Large intestine (tissue), 3 donors: ENCODE measurements at regions not wholly inside any gene's neighbourhood (a gene's known extent, or its start where the extent isn't known, plus 50 kb on each side); places are given as distances from the start of the nearest gene placed in this dataset.

ENCODE experiments used
- DNase-seq, 2 donors: peaks; one replicate each; pipeline versions ENCODE4 v3.0.0 to v3.0.0-alpha.2; 2013
- H3K27ac ChIP-seq: one replicate; pipeline ENCODE4 v1.5.1; 2013; ENCODE audit warnings: low read length
- H3K27me3 ChIP-seq: 2 replicates; pipeline ENCODE4 v1.6.1; 2013; ENCODE audit warnings: low read length; ENCODE audit not compliant: control insufficient read depth, insufficient read depth
- H3K36me3 ChIP-seq: 2 replicates; pipeline ENCODE4 v1.6.1; 2013; ENCODE audit warnings: low read length; ENCODE audit not compliant: control insufficient read depth, insufficient read depth
- H3K4me1 ChIP-seq: one replicate; pipeline ENCODE4 v1.6.1; 2013; ENCODE audit warnings: low read length; ENCODE audit not compliant: control insufficient read depth, insufficient read depth
- H3K4me3 ChIP-seq: one replicate; pipeline ENCODE4 v1.5.1; 2013; ENCODE audit warnings: low read length
- H3K9me3 ChIP-seq: one replicate; pipeline ENCODE4 v1.6.1; 2013; ENCODE audit warnings: mild to moderate bottlenecking, low read depth, low read length, moderate library complexity; ENCODE audit not compliant: control insufficient read depth
- WGBS: methylation state at CpG from one replicate; pipeline ENCODE4 v1.1.5; 2013; ENCODE audit warnings: low lambda C conversion rate; ENCODE audit not compliant: insufficient coverage; 5-methylcytosine and 5-hydroxymethylcytosine counted together

- Histone ChIP-seq H3K36me3 (no peaks in the 10 kb centered on the region), H3K4me3 (no peak overlapping the region), H3K27me3 (no peaks in the 10 kb centered on the region), H3K27ac (no peak overlapping the region), H3K9me3 (peaks cover 7% of the 10 kb centered on the region), H3K4me1 (no peaks in the 10 kb centered on the region)
- no peak for DNase-seq
- 90% methylated on average over 2 of the region's 5 CpGs for WGBS
Measured at GRCh38 chr3:124303305-124303910, 311.5 kb upstream of the ROPN1 start.

- H3K4me3 ChIP-seq, result no peak overlapping the region
- no peaks in the 10 kb centered on the region for H3K27me3 ChIP-seq
- no peaks in the 10 kb centered on the region for H3K4me1 ChIP-seq
- DNase-seq, result no peak
- no peak overlapping the region for H3K27ac ChIP-seq
- peaks cover 7% of the 10 kb centered on the region for H3K9me3 ChIP-seq
- no peaks in the 10 kb centered on the region for H3K36me3 ChIP-seq
Measured at GRCh38 chr3:124306665-124307064, 314.7 kb upstream of the ROPN1 start.

- no CpG with 5 or more reads among the region's 3 CpGs for WGBS
- Histone ChIP-seq H3K36me3 (no peaks in the 10 kb centered on the region), H3K27ac (no peak overlapping the region), H3K4me3 (no peak overlapping the region), H3K27me3 (no peaks in the 10 kb centered on the region), H3K9me3 (no peaks in the 10 kb centered on the region), H3K4me1 (no peaks in the 10 kb centered on the region)
- peak in 1 of 2 donors; percentile 22 for DNase-seq
Measured at GRCh38 chr3:124313621-124314020, 321.7 kb upstream of the ROPN1 start.

GRCh38 chr3:124315215-124316033 is 323.5 kb upstream of the ROPN1 start:
- Histone ChIP-seq H3K27me3 (no peaks in the 10 kb centered on the region), H3K9me3 (no peaks in the 10 kb centered on the region), H3K4me3 (no peak overlapping the region), H3K27ac (no peak overlapping the region), H3K4me1 (no peaks in the 10 kb centered on the region), H3K36me3 (no peaks in the 10 kb centered on the region)
- DNase-seq, result no peak
- 56% methylated on average over 4 of the region's 9 CpGs for WGBS

- DNase-seq, result no peak
- Histone ChIP-seq H3K27ac (no peak overlapping the region), H3K36me3 (no peaks in the 10 kb centered on the region), H3K4me3 (no peak overlapping the region), H3K9me3 (no peaks in the 10 kb centered on the region), H3K4me1 (no peaks in the 10 kb centered on the region), H3K27me3 (no peaks in the 10 kb centered on the region)
- WGBS, result no CpG with 5 or more reads among the region's 5 CpGs
Measured at GRCh38 chr3:124316034-124316287, 324.0 kb upstream of the ROPN1 start.

GRCh38 chr3:124318014-124318413 is 326.1 kb upstream of the ROPN1 start:
- no peaks in the 10 kb centered on the region for H3K27me3 ChIP-seq
- H3K4me3 ChIP-seq, result no peak overlapping the region
- no peaks in the 10 kb centered on the region for H3K4me1 ChIP-seq
- WGBS, result no CpG with 5 or more reads among the region's 3 CpGs
- no peak overlapping the region for H3K27ac ChIP-seq
- no peak for DNase-seq
- no peaks in the 10 kb centered on the region for H3K36me3 ChIP-seq
- H3K9me3 ChIP-seq, result no peaks in the 10 kb centered on the region

- no CpG with 5 or more reads among the region's 3 CpGs for WGBS
- H3K9me3 ChIP-seq, result no peaks in the 10 kb centered on the region
- H3K27me3 ChIP-seq, result no peaks in the 10 kb centered on the region
- H3K4me1 ChIP-seq, result no peaks in the 10 kb centered on the region
- H3K36me3 ChIP-seq, result no peaks in the 10 kb centered on the region
- no peak for DNase-seq
- H3K4me3 ChIP-seq, result no peak overlapping the region
- no peak overlapping the region for H3K27ac ChIP-seq
Measured at GRCh38 chr3:124318656-124319055, 326.7 kb upstream of the ROPN1 start.

GRCh38 chr3:124320976-124321375 is 329.1 kb upstream of the ROPN1 start:
- no peaks in the 10 kb centered on the region for H3K4me1 ChIP-seq
- DNase-seq, result no peak
- no peak overlapping the region for H3K27ac ChIP-seq
- no peak overlapping the region for H3K4me3 ChIP-seq
- H3K36me3 ChIP-seq, result no peaks in the 10 kb centered on the region
- H3K9me3 ChIP-seq, result no peaks in the 10 kb centered on the region
- no peaks in the 10 kb centered on the region for H3K27me3 ChIP-seq

- no peaks in the 10 kb centered on the region for H3K9me3 ChIP-seq
- no peak for DNase-seq
- no peak overlapping the region for H3K4me3 ChIP-seq
- no peaks in the 10 kb centered on the region for H3K36me3 ChIP-seq
- H3K4me1 ChIP-seq, result no peaks in the 10 kb centered on the region
- no peak overlapping the region for H3K27ac ChIP-seq
- H3K27me3 ChIP-seq, result no peaks in the 10 kb centered on the region
- no CpG with 5 or more reads among the region's 3 CpGs for WGBS
Measured at GRCh38 chr3:124322309-124322880, 330.5 kb upstream of the ROPN1 start.

- Histone ChIP-seq H3K4me1 (no peaks in the 10 kb centered on the region), H3K4me3 (no peak overlapping the region), H3K36me3 (no peaks in the 10 kb centered on the region), H3K27ac (no peak overlapping the region), H3K27me3 (no peaks in the 10 kb centered on the region), H3K9me3 (no peaks in the 10 kb centered on the region)
- WGBS, result no CpG with 5 or more reads among the region's 4 CpGs
- DNase-seq, result no peak
Measured at GRCh38 chr3:124322966-124323365, 331.0 kb upstream of the ROPN1 start.

- H3K4me1 ChIP-seq, result no peaks in the 10 kb centered on the region
- H3K27me3 ChIP-seq, result no peaks in the 10 kb centered on the region
- no peak overlapping the region for H3K27ac ChIP-seq
- H3K36me3 ChIP-seq, result no peaks in the 10 kb centered on the region
- no peaks in the 10 kb centered on the region for H3K9me3 ChIP-seq
- 80% methylated on average over 1 of the region's 2 CpGs for WGBS
- DNase-seq, result no peak
- no peak overlapping the region for H3K4me3 ChIP-seq
Measured at GRCh38 chr3:124325248-124325647, 333.3 kb upstream of the ROPN1 start.
